ENCODE measurements at regions not wholly inside any gene's neighbourhood (a gene's known extent, or its start where the extent isn't known, plus 50 kb on each side); places are given as distances from the start of the nearest gene placed in this dataset.

- DNase-seq = no peak
These were observed 251.8 kb upstream of the OPRM1 start for GRCh38 chr6:153787341-153787606.

GRCh38 chr6:153781306-153781705 is 257.7 kb upstream of the OPRM1 start:
- no peak for DNase-seq

GRCh38 chr6:153780011-153780410 is 259.0 kb upstream of the OPRM1 start:
- DNase-seq = no peak

GRCh38 chr6:153778216-153778615 is 260.8 kb upstream of the OPRM1 start:
- DNase-seq = no peak

- DNase-seq = no peak
These were observed 267.5 kb upstream of the OPRM1 start for GRCh38 chr6:153771577-153771976.

- DNase-seq = no peak
These were observed 271.9 kb upstream of the OPRM1 start for GRCh38 chr6:153767127-153767526.

GRCh38 chr6:153758516-153758915 is 280.5 kb upstream of the OPRM1 start:
- DNase-seq = no peak

GRCh38 chr6:153735761-153736160 is 303.3 kb upstream of the OPRM1 start:
- DNase-seq = no peak

GRCh38 chr6:153729189-153729588 is 309.9 kb upstream of the OPRM1 start:
- DNase-seq = no peak

GRCh38 chr6:153727885-153728284 is 311.2 kb upstream of the OPRM1 start:
- no peak for DNase-seq

- DNase-seq = no peak
These were observed 313.6 kb upstream of the OPRM1 start for GRCh38 chr6:153725456-153725855.

- no peak for DNase-seq
These were observed 318.3 kb upstream of the OPRM1 start for GRCh38 chr6:153720732-153721131.

GRCh38 chr6:153705429-153705828 is 333.6 kb upstream of the OPRM1 start:
- DNase-seq = no peak

- no peak for DNase-seq
These were observed 336.4 kb upstream of the OPRM1 start for GRCh38 chr6:153702671-153703070.

GRCh38 chr6:153698637-153699036 is 340.4 kb upstream of the OPRM1 start:
- no peak for DNase-seq

- DNase-seq = no peak
These were observed 341.0 kb upstream of the OPRM1 start for GRCh38 chr6:153698001-153698400.

GRCh38 chr6:153677522-153677921 is 361.5 kb upstream of the OPRM1 start:
- DNase-seq = no peak

GRCh38 chr6:153673750-153674149 is 365.3 kb upstream of the OPRM1 start:
- DNase-seq = no peak

GRCh38 chr6:153673225-153673624 is 365.8 kb upstream of the OPRM1 start:
- DNase-seq = no peak

- no peak for DNase-seq
These were observed 368.5 kb upstream of the OPRM1 start for GRCh38 chr6:153670403-153671026.

- no peak for DNase-seq
These were observed 370.3 kb upstream of the OPRM1 start for GRCh38 chr6:153668758-153669157.

GRCh38 chr6:153662982-153663381 is 376.1 kb upstream of the OPRM1 start:
- DNase-seq = no peak

- DNase-seq = no peak
These were observed 393.7 kb upstream of the OPRM1 start for GRCh38 chr6:153645326-153645725.

- no peak for DNase-seq
These were observed 395.0 kb upstream of the OPRM1 start for GRCh38 chr6:153644000-153644399.

- DNase-seq = no peak
These were observed 404.6 kb upstream of the OPRM1 start for GRCh38 chr6:153634416-153634815.

Measured in renal pelvis (tissue), 1 donor.